Ecto neural progenitor cell (in vitro differentiated cells): ENCODE measurements at regions not wholly inside any gene's neighbourhood (a gene's known extent, or its start where the extent isn't known, plus 50 kb on each side); places are given as distances from the start of the nearest gene placed in this dataset.

Experiments used
- DNase-seq: peaks from one replicate; pipeline ENCODE4 v3.0.0-alpha.2; 2018; ENCODE audit warnings: low spot score

DNA sequence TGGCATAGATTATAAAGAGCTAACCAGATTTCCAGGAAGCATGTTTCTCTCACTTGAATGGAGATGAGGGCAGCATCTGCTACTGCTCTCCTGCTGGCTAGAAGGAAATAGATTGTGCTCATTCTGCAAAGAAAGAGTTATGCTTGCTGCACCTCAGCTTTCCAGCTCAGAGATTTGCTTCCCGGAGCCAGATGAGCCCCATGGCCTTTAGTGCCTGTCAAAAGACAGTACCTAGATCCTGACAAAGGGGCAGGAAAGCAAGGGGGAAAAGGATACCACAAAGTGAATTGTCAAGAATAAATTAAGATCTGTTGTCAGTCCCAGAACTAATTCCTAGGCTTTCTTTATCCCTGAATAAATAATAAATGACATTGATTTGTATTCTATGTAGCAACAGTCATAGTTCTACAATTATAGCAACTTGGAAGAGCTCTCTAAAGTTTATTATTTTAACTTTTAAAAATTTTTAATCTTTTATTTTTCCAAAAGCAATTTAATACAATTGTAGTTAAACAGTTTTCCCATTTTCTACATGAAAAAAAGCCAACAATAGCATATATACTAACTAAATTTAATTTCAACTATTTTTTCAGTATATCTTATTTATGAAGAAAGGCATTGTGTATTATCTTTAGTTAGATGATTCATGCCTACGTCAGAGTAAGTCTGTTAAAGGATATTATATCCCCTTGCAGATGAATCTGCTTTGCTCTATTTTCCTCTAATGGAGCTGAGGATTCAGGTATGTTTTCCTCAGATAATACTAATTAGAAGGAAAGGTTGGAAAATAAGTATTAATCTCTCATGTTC is 306.1 kb upstream of the DDI1 start:
- no peak for DNase-seq

DNA sequence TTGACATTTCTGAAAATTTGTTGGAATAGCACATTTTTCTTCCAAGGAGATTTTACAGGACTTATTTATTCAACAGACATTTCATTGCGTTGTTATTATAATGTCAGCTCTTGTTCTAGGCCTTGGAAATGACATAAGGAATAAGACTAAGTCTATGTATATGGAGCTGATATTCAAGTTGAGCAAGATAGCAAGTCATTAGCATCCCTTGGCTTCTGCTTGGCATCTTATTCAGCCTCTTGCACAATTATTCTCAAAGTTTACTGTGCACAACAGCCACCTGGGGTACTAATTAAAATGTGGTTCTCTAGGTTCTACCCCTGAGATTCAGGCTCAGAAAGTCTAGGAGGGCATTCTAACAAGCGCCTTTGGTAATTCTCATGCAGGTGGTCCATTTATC is 304.8 kb upstream of the DDI1 start:
- no peak for DNase-seq

DNA sequence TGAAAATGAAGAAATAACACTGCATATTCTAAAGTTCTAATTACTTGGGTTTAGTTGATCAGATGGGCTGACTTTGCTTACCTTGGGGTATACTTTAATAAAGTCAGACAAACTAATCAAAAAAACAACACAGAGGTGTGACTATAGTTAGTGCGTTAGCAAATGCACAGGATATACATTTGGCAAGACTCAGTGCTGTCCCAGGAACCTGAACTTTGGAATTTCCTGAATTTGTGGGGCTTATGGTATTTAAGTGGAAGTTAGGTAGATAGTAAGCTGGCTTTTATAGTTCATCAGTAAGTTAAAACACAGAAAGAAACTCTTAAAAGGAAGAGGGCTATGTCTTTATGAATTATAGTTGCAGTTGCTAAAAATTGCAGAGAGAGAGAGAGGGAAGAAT is 302.6 kb upstream of the DDI1 start:
- DNase-seq = no peak

DNA sequence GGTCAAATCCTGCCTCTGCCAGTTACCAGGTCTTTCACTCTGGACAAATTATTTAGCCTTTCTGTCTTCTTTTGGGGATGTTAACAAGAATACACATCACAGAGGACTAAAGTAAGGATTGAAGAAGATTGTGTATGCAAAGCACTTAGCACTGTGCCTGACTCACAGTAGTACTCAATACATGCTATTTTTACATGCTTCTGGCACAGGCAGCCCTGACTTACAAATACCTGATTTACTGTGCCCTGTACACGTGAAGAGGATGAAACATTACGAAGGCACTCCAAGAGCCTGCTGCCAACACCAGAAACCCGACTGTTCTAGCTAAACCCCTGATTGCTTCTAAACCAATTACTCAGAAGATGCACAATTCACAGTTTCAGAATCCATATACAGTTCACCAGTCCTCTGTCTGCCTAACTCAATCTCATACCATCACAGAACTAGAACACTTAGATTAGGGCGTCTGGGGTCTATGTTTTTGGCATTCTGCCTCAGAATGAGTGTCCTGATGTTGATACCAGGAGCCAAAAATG is 300.9 kb upstream of the DDI1 start:
- DNase-seq = no peak

DNA sequence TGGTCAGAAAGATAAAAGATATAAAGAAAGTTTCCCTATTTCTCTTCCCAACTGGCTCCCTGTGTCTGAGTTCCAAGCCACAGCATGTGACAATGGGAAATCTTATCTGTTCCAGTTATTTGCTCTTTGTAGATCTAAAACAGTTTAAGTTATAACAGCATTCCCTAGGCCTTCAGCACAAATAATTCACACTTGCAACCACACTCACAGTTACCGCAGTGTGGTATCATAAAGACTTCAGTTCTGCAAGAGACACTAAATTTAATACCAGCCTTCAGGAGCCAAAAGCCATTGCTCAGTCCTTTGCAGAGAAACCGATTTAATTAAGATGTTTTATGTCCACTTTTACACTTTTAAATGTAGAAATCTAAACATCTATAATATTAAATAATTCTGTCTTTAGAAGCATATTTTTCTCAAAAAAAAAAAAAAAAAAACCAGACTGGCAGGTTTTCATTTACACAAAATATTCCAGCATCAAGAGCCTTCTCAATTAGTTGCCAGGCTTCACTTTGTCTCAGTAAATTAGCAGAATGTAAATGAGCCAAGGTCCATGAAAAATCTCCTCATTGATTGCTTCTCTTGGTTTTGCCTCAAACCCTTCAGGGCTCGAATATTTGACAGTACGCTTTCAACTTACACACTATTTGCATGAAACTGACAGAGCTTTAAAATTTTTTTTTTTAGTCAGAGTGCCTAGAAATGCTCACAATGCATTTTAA is 300.0 kb upstream of the DDI1 start:
- no peak for DNase-seq

DNA sequence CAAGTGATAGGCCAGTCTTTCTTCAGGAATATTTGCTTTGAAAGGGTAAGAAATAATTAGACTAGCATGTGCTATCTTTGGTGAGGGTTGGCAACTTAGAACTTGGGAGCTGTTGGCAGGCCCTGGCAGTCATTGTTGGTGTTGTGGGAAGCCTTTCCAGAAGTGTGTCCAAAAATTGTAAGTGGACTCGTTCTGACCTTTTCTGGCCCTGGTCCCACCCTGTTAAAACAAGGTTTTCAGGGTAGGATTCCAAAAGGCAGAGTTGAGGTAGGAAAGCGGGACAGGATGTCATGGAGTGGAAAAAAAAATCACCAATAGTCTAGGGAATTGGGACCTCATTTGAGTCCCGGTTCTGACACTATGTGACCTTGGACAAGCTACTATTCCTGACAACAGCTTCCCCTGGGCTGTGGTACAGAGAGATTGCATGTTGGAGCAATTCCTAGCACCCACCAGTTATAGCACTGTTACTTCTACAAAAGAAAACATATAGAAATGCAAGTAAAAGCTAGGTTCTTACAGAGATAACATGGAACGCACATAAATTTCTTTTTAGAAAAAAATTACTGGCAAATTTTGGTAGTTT is 299.3 kb upstream of the DDI1 start:
- DNase-seq = no peak

DNA sequence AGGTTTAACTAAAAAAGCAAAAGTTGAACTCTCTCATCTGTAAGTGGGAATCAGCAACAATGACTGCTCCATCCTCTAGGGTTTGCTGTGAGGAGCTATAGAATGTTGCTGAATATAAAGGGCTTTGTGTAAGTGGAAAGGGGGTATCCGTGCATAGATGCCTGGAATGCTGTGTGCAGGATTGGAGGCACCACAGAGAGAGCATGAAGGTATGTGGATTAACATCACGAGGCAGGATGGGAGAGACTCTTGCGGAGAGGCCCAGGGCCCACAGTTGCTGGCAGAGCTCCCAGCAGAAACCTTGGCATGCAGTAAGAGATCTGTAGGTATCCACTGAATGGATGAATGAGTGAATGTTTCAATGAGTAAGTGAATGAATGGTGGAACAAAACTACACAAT is 298.7 kb upstream of the DDI1 start:
- DNase-seq = no peak

DNA sequence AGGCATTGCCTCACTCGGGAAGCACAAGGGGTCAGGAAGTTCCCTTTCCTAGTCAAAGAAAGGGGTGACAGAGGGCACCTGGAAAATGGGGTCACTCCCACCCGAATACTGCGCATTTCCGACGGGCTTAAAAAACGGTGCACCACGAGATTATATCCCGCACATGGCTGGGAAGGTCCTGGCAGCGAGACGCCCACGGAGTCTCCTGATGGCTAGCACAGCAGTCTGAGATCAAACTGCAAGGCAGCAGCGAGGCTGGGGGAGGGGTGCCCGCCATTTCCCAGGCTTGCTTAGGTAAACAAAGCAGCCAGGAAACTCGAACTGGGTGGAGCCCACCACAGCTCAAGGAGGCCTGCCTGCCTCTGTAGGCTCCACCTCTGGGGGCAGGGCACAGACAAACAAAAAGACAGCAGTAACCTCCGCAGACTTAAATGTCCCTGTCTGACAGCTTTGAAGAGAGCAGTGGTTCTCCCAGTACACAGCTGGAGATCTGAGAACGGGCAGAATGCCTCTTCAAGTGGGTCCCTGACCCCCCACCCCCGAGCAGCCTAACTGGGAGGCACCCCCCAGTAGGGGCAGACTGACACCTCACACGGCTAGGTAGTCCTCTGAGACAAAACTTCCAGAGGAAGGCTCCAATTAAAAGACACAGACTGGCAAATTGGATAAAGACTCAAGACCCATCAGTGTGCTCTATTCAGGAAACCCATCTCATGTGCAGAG is 297.2 kb upstream of the DDI1 start:
- DNase-seq = peak; percentile 51

DNA sequence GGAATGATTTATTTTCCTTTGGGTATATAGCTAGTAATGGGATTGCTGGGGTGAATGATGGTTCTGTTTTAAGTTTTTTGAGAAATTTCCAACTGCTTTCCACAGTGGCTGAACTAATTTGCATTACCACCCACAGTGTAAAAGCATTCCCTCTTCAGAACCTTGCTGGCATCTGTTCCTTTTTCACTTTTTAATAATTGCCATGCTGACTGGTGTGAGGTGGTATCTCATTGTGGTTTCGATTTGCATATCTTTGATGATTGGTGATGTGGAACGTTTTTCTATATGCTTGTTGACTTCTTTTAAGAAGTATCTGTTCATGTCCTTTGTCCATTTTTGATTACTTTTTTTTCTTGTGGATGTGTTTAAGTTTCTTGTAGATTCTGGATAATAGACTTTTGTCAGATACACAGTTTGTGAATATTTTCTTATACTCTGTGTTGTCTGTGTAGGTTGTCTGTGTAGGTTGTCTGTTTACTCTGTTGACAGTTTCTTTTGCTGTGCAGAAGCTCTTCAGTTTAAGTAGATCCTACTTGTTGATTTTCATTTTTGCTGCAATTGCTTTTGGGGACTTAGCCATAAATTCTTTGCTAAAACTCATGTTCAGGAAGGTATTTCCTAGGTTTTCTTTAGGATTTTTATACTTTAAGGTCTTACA is 291.8 kb upstream of the DDI1 start:
- DNase-seq = no peak

DNA sequence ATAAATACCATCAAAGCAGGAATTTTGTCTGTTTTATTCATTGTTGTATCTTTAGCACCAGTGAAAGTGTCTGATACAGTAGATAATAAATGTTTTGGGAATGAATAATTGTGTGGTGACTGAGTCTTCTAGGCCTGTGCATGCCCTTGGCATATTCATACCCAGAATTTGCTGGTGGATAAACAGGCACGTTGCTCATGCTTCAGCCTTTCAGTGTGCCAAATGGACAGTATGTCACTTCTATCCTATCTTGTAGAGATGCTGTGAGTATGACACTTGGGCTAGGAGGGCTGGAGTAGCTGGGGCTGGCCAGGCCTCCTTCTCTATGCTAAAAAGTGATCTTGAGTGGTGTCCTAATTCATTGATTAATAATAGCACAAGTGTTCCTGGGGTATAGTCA is 287.3 kb upstream of the DDI1 start:
- no peak for DNase-seq

DNA sequence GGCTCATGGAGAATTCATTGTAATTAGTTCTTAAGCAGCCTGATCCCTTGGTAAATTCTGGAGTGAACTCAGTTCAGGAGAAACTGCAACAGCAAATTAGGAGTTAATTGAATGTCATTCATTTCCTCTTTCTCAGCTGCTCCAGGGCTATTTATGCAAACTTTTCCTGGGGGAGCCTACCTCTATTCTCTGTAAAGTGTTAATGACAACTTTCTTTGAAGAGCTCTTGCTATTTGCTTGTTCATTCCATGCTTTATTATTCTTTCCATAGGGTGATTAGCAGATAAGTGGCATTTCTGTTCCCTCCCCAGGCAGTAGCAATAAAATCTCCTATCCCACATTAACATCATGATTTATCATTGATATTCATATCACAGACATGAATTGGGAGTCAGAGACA is 267.6 kb upstream of the DDI1 start:
- DNase-seq = no peak

DNA sequence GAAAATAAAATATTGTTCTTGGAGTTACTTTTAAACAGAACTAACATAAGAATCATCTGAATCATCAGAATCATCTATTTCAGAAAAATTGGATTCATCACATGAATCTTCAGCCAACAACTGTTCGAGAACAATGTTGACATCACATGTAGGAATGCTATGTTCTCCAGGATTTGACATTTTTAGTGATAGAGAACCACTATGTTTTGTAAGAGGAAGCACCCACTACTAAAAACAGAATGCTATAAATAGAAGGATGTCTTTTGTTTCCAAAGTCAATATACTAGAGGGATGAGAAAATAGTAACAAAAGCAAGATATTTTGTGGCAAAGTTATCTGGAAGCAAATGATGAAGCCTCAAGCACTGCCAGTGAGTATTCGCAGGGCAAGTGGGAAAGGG is 263.4 kb upstream of the DDI1 start:
- no peak for DNase-seq

DNA sequence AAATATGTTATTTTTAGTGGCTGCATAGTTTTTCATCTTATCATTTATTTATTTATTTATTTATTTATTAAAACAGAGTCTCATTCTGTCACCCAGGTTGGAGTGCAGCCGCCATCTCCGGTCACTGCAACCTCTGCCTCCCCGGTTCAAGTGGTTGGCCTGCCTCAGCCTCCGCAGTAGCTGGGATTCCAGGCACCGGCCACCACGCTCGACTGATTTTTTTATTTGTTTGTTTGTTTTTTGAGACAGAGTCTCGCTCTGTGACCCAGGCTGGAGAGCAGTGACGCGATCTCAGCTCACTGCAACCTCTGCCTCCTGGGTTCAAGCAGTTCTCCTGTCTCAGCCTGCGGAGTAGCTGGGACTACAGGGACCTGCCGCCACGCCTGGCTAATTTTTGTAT is 262.9 kb upstream of the DDI1 start:
- no peak for DNase-seq

DNA sequence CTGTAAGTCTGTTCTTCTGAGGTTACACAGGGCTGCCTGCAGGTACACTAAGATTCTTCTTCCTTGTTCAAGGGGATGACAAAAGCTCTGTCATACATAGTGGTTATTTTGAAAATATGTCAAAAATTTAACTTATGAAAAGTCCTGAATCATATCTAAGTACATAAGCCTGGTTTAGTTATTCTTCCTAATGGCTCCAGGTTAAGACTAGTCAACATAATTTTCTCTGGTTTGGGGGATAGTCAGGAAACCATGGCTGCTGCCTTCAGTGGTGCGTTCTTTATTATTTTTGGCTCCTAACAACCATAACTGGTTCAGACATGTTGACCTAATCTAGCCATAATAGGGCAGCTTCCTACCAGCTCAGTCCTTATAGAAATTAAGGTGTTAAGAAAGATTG is 257.4 kb upstream of the DDI1 start:
- no peak for DNase-seq

DNA sequence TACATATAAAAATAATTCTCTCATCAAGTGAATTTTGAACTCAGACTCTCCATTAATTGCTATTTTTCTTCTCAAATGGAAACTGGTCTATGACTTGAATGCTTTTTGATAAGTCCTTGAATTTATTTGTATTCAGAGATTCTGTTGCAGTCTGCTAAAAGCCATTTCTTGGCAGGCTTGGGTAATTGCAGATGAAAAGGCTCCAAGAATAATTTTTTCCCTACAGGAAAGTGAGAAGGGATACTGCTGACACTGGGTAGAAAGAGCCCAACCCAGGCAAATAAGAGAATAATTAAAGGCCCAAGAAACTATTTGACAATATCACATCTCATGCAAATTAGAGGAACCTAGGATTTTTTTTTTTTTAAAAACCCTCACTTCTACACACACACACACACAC is 246.5 kb upstream of the DDI1 start:
- DNase-seq = no peak

DNA sequence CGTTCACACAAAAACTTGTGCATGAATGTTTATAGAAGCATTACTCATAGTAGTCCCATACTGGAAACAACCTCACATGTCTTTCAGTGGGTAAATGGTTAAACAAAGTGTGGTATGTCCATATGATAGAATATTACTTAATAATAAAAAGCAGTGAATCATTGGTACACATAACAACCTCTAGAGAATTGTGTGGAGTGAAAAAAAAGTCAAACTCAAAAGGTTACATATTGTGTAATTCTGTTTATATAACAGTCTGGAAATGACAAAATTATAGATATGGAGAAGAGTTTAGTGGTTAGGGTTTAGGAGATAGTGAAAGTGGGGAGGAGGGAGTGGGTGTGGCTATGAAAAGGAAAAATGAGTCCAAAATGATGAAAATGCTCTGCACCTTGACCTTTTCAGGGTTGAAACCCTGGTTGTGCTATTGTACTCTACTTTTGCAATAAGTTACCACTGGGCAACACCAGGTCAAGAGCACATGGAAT is 243.4 kb upstream of the DDI1 start:
- no peak for DNase-seq

DNA sequence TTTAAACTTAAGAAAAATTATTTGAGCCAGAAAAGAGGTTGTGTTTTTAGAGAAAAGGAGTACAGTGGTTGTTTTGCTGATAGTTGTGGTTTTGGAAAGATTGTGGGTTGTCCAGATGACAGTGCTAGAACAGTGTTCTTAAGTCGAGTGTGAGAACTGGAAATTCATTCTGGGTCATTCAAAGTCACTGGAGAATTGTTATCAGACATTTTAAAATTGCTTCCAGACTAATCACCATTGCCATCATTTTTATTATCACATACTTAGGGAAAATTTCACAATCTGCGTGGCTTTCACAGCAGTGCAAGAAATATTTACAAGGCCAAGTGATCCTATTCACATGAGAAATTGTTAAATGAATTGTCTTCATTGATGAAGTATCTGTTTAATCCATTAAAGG is 242.2 kb upstream of the DDI1 start:
- DNase-seq = no peak

DNA sequence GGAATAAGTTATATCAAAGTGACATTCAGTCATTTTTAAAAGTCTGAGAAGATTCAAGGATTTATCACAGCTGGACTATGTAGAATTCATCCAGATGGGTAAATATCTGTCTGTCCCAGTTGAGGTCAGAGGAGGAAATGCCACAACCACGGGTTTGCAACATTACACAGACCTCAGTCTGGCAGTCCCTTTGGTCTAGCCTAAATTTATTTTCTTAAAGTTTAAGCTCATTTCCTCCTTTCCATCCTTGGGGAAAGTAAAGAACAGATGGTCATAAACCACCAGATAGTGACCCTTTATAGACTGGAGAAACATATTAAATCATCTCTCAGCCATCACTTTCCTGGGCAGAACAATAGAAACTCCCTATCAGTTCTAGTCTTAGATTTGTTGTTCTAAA is 238.4 kb upstream of the DDI1 start:
- no peak for DNase-seq

DNA sequence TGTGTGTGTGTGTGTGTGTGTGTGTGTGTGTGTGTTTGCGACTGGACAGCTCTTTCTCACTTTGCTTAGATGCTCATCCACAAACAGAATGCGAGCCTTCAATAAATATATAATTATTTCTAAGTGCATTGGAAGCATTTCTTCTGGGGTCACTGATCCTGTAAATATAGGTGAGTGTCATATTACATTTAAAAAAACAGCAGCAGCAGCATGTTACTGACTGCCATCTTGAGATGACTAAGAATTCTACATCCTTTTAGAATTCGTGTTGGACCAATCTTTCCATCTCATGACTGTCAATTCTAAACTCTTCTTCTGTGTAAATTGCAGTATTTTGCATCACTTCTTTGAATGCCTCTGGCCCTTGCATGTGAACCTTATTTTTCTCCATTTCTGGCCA is 238.0 kb upstream of the DDI1 start:
- DNase-seq = no peak

DNA sequence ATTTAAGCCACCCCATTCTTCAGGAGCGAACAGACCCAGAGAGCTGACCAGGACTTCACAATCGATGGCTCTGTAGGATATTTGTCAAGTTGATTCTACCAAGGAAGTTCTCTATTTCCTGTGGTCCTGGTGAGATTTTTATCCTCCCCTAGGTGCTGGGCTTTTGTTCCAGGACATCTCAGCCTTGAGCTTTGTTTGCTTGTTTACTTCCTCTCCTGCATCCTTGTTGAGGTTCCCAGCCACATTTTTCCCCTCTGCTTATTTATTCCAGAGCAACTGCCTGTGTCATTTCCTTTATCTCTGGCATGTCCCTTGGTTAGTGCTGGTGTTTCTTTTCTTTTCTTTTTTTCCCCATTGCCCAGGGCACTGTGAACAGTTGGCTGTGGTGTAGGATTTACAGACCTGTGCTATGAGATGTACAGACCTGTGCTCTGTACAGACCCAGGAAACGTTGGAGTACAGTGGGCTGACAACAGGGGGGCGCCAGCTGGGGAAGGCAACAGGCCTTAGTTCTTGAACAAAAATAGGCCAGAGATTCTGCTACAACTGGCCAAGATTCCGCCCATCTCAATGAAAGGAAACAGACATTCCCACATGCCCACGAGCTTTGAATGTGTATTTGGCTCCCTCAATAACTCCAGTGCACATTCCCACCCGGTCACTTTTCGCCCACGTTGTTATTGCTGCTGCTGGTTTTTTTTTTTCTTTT is 235.9 kb upstream of the DDI1 start:
- DNase-seq = no peak

DNA sequence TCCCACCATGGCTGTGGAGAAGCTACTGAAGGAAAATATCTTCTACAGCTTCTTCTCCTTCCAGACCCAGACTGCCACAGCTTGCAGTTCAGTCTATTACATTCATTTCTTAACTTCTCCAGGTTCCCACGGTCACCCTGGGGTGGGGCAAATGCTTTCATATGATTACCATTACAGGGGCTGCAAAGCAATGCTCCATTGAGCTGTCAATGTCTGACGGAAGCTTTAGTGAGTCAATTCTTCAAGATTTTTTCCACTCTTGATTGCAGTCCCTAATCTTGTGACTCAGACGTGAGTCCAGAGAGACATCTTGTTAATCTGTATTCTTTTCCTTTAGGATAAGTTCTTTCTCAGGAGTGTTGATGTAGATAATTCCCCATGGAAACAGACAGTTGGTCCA is 233.4 kb upstream of the DDI1 start:
- DNase-seq = no peak
